ENCODE measurements at regions not wholly inside any gene's neighbourhood (a gene's known extent, or its start where the extent isn't known, plus 50 kb on each side); places are given as distances from the start of the nearest gene placed in this dataset.

- Histone ChIP-seq H3K4me3 (ENCODE audit: severe bottlenecking) (no peak overlapping the region), H3K36me3 (ENCODE audit: low read depth) (no peaks in the 10 kb centered on the region), H3K4me1 (ENCODE audit: insufficient read depth, poor library complexity, severe bottlenecking) (no peaks in the 10 kb centered on the region), H3K9me3 (ENCODE audit: severe bottlenecking) (no peaks in the 10 kb centered on the region), H3K27me3 (ENCODE audit: insufficient read depth, poor library complexity, severe bottlenecking) (peaks cover 8% of the 10 kb centered on the region), H3K27ac (ENCODE audit: poor library complexity, severe bottlenecking) (no peak overlapping the region)
- no peak for DNase-seq (ENCODE audit: low spot score)
- ATAC-seq (ENCODE audit: low read depth) = no peak
- TF ChIP-seq CTCF (IDR thresholded peaks at IDR 0.05; ENCODE audit: poor library complexity, severe bottlenecking) = no peak
These were observed 225.6 kb downstream of the VRK1 start for GRCh38 chr14:97022741-97023140.

DNA sequence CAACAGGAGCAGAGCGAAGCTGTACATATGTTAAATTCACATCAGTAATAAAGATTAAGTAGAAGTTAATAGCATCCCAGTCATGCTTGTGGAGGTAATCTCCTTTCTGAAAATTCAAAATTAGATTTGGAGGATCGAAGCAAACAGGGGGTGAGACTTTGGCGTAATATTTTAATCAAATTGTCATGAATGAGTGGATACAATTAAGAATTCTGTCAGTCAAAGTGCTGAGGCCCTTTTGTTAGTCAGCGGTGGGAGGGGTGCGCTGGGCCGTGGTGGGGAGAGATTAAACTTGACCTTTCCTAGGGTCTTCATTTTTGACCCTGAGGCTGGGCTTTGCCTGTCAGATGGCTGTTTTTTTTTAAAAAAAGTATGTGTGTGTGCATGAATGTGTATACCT lies 226.7 kb downstream of the VRK1 start:
- Histone ChIP-seq H3K9me3 (ENCODE audit: severe bottlenecking) (no peaks in the 10 kb centered on the region), H3K27ac (ENCODE audit: poor library complexity, severe bottlenecking) (no peak overlapping the region), H3K27me3 (ENCODE audit: insufficient read depth, poor library complexity, severe bottlenecking) (peaks cover 8% of the 10 kb centered on the region), H3K36me3 (ENCODE audit: low read depth) (no peaks in the 10 kb centered on the region), H3K4me1 (ENCODE audit: insufficient read depth, poor library complexity, severe bottlenecking) (no peaks in the 10 kb centered on the region), H3K4me3 (ENCODE audit: severe bottlenecking) (no peak overlapping the region)
- DNase-seq (ENCODE audit: low spot score) (no peak), ATAC-seq (ENCODE audit: low read depth) (no peak)
- TF ChIP-seq CTCF (IDR thresholded peaks at IDR 0.05; ENCODE audit: poor library complexity, severe bottlenecking) = no peak

GRCh38 chr14:97024300-97024699 lies 227.1 kb downstream of the VRK1 start:
- ATAC-seq (ENCODE audit: low read depth) = no peak
- Histone ChIP-seq H3K36me3 (ENCODE audit: low read depth) (no peaks in the 10 kb centered on the region), H3K9me3 (ENCODE audit: severe bottlenecking) (no peaks in the 10 kb centered on the region), H3K4me1 (ENCODE audit: insufficient read depth, poor library complexity, severe bottlenecking) (no peaks in the 10 kb centered on the region), H3K27ac (ENCODE audit: poor library complexity, severe bottlenecking) (no peak overlapping the region), H3K4me3 (ENCODE audit: severe bottlenecking) (no peak overlapping the region), H3K27me3 (ENCODE audit: insufficient read depth, poor library complexity, severe bottlenecking) (peaks cover 8% of the 10 kb centered on the region)
- no peak for TF ChIP-seq CTCF (IDR thresholded peaks at IDR 0.05; ENCODE audit: poor library complexity, severe bottlenecking)
- no peak for DNase-seq (ENCODE audit: low spot score)

DNA sequence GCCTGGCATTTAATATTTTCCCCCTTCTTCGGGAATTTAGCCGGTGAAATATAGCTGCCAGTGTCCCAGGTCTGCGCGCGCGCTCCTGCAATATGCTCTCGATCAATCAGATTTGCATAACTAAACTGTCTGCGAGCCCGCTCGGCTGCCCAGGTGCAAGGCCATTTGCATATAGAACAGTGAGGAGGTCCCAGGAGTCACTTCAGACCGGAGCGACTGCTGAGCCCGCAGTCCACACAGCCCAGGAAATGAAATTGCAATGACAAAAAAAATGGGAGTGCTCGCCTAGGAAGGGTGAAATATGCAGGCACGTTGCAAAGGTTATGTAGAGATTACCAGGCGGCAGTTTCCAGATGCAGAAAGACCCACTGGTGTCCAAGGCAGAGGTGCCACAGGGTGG lies 228.5 kb downstream of the VRK1 start:
- TF ChIP-seq CTCF (IDR thresholded peaks at IDR 0.05; ENCODE audit: poor library complexity, severe bottlenecking) = no peak
- DNase-seq (ENCODE audit: low spot score) = no peak
- no peak overlapping the region for H3K27ac ChIP-seq (ENCODE audit: poor library complexity, severe bottlenecking)
- no peaks in the 10 kb centered on the region for H3K36me3 ChIP-seq (ENCODE audit: low read depth)
- no peak for ATAC-seq (ENCODE audit: low read depth)
- H3K4me3 ChIP-seq (ENCODE audit: severe bottlenecking) = no peak overlapping the region
- H3K9me3 ChIP-seq (ENCODE audit: severe bottlenecking) = no peaks in the 10 kb centered on the region
- H3K4me1 ChIP-seq (ENCODE audit: insufficient read depth, poor library complexity, severe bottlenecking) = no peaks in the 10 kb centered on the region
- peaks cover 8% of the 10 kb centered on the region for H3K27me3 ChIP-seq (ENCODE audit: insufficient read depth, poor library complexity, severe bottlenecking)

- no peaks in the 10 kb centered on the region for H3K4me1 ChIP-seq (ENCODE audit: insufficient read depth, poor library complexity, severe bottlenecking)
These were observed 230.2 kb downstream of the VRK1 start for GRCh38 chr14:97027256-97027999.

More at GRCh38 chr14:97027256-97027999, 230.2 kb downstream of the VRK1 start:
- ATAC-seq (ENCODE audit: low read depth) (no peak), DNase-seq (ENCODE audit: low spot score) (no peak)
- Histone ChIP-seq H3K4me3 (ENCODE audit: severe bottlenecking) (no peak overlapping the region), H3K27ac (ENCODE audit: poor library complexity, severe bottlenecking) (no peak overlapping the region), H3K36me3 (ENCODE audit: low read depth) (no peaks in the 10 kb centered on the region), H3K9me3 (ENCODE audit: severe bottlenecking) (no peaks in the 10 kb centered on the region), H3K27me3 (ENCODE audit: insufficient read depth, poor library complexity, severe bottlenecking) (peaks cover 16% of the 10 kb centered on the region)
- no peak for TF ChIP-seq CTCF (IDR thresholded peaks at IDR 0.05; ENCODE audit: poor library complexity, severe bottlenecking)

Data from RWPE2 (cell line).